MM.1S (cell line): ENCODE measurements at regions not wholly inside any gene's neighbourhood (a gene's known extent, or its start where the extent isn't known, plus 50 kb on each side); places are given as distances from the start of the nearest gene placed in this dataset.

Experiments
- CTCF ChIP-seq: fragments of 300-600 bp; sonication (generic); IDR thresholded peaks from 2 replicates; pipeline ENCODE4 v1.5.1; 2016; ENCODE audit warnings: antibody characterized with exemption, low read length, mixed read lengths
- EZH2phosphoT487 ChIP-seq: fragments of 300-600 bp; sonication (generic); IDR thresholded peaks from 2 replicates; pipeline ENCODE4 v1.6.1; 2018; ENCODE audit warnings: antibody characterized with exemption, low read length

GRCh38 chr14:99062772-99063418, 209.1 kb downstream of the BCL11B start:
- TF ChIP-seq CTCF (no peak), EZH2phosphoT487 (no peak)
